Spleen (tissue), 7 donors: ENCODE measurements at regions not wholly inside any gene's neighbourhood (a gene's known extent, or its start where the extent isn't known, plus 50 kb on each side); places are given as distances from the start of the nearest gene placed in this dataset.

Experiments used
- CTCF ChIP-seq, 11 experiments: fragments of 200-600 bp in 7 of 11; fragments of 450-650 bp in 4 of 11; sonication (generic) in 4 of 11; IDR thresholded peaks in 8 of 11; conservative IDR thresholded peaks in 3 of 11; 1 replicate in 7 of 11; 2 replicates in 4 of 11; pipeline versions ENCODE4 v1.4.0 to v1.8.0; 2016 to 2021; ENCODE audit warnings: antibody characterized with exemption in 11 of 11, inconsistent platforms in 4 of 11, mild to moderate bottlenecking in 1 of 11
- POLR2A ChIP-seq, 3 donors: fragments of 450-650 bp; IDR thresholded peaks; one replicate each; pipeline ENCODE4 v1.5.1; 2017; ENCODE audit warnings: antibody characterized with exemption in 3 of 3, mild to moderate bottlenecking in 1 of 3
- POLR2AphosphoS5 ChIP-seq, 3 donors: sonication (generic); formaldehyde crosslinking; IDR thresholded peaks; one replicate each; pipeline ENCODE4 v1.5.1; 2017; ENCODE audit warnings: antibody characterized with exemption in 3 of 3
- donor health status: DM: no; HTN: no; CAD: no; lungs with moderate emphysema.
- donor health status: DM: no; HTN: no; CAD: no.
- donor health status: DM: no; HTN: no; CAD: no.

GRCh38 chr2:156909983-156910382 lies 347.5 kb upstream of the GALNT5 start:
- TF ChIP-seq POLR2A (IDR thresholded peaks at IDR 0.05) (no peak), CTCF (IDR thresholded peaks at IDR 0.05 in 8 of 11, conservative IDR thresholded peaks at IDR 0.05 in 3 of 11) (no peak), POLR2AphosphoS5 (IDR thresholded peaks at IDR 0.05) (no peak)
